Suprapubic skin (tissue), 4 donors: ENCODE measurements at regions not wholly inside any gene's neighbourhood (a gene's known extent, or its start where the extent isn't known, plus 50 kb on each side); places are given as distances from the start of the nearest gene placed in this dataset.

ENCODE experiments used
- EP300 ChIP-seq: sonication (generic); formaldehyde crosslinking; IDR thresholded peaks from one replicate; pipeline ENCODE4 v1.6.1; 2017; ENCODE audit warnings: antibody characterized with exemption
- POLR2A ChIP-seq, 2 donors: fragments of 450-650 bp; IDR thresholded peaks; one replicate each; pipeline ENCODE4 v1.6.1; 2017; ENCODE audit warnings: antibody characterized with exemption in 2 of 2, mild to moderate bottlenecking in 2 of 2, moderate library complexity in 2 of 2
- POLR2AphosphoS5 ChIP-seq, 3 donors: sonication (generic); formaldehyde crosslinking; IDR thresholded peaks; one replicate each; pipeline ENCODE4 v1.6.1; 2017; ENCODE audit warnings: antibody characterized with exemption in 3 of 3
- TF ChIP-seq, protein P1 (sequence below), 2 donors: fragments of 200-600 bp in 1 of 2; fragments of 450-650 bp in 1 of 2; sonication (generic) in 1 of 2; IDR thresholded peaks; one replicate each; pipeline ENCODE4 v1.5.1; 2016 to 2019; ENCODE audit warnings: antibody characterized with exemption in 2 of 2, mild to moderate bottlenecking in 1 of 2, moderate library complexity in 1 of 2

GRCh38 chr9:73549991-73550390 is 398.3 kb downstream of the ANXA1 start:
- TF ChIP-seq, protein P1, sequence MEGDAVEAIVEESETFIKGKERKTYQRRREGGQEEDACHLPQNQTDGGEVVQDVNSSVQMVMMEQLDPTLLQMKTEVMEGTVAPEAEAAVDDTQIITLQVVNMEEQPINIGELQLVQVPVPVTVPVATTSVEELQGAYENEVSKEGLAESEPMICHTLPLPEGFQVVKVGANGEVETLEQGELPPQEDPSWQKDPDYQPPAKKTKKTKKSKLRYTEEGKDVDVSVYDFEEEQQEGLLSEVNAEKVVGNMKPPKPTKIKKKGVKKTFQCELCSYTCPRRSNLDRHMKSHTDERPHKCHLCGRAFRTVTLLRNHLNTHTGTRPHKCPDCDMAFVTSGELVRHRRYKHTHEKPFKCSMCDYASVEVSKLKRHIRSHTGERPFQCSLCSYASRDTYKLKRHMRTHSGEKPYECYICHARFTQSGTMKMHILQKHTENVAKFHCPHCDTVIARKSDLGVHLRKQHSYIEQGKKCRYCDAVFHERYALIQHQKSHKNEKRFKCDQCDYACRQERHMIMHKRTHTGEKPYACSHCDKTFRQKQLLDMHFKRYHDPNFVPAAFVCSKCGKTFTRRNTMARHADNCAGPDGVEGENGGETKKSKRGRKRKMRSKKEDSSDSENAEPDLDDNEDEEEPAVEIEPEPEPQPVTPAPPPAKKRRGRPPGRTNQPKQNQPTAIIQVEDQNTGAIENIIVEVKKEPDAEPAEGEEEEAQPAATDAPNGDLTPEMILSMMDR (IDR thresholded peaks at IDR 0.05) = no peak
- TF ChIP-seq EP300 = no peak
- no peak for TF ChIP-seq POLR2A (IDR thresholded peaks at IDR 0.05)
- no peak for TF ChIP-seq POLR2AphosphoS5 (IDR thresholded peaks at IDR 0.05)
